ENCODE measurements at regions not wholly inside any gene's neighbourhood (a gene's known extent, or its start where the extent isn't known, plus 50 kb on each side); places are given as distances from the start of the nearest gene placed in this dataset.
A peak's percentile ranks its signal among the peaks of the same experiment; 100 is the strongest.
"Not testable (repeated sequence)": the region's sequence is repeated elsewhere in the genome, so short reads cannot be mapped to it uniquely, and the experiment has no call there.

DNA sequence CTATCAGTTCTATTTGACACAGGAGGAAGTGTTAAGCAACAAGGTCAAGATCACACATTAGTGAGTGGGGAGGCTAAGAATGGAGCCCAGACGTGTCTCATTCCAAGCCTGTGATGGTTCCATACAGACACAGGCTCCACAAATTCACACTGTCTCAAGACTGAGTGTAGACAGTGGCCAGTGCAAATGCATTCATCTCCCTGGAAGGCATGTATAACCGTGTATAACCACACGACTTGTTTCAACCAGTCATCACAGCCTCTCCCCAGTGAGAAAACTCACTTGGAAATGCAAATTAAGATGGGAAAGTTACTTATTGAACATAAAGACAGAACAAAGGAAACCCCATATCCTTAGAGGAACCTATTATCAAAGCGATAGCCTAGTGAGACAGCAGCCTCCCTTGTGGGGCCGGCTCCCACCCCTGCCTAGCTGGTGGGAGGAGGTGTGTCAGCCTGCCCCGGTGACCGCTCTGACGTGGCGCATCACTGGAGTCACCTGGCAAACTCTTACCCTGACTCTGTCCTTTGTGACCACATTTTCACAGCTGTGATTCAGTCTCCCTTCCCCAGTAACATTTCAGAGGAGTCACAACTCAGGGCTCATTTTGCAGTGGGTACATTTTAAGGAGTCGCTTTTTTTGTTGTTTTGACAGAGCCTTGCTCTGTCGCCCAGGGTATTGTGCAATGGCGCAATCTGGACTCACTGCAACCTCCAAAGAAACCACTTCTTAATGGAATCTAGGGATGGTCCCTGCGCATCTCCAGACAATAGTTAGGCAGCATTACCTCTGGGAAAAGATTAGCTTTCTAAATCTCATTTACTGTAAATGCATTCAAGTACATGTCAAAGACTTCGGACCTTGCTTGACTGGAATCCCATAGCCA is 126.6 kb upstream of the PARD3 start:
- TF ChIP-seq, protein P1, sequence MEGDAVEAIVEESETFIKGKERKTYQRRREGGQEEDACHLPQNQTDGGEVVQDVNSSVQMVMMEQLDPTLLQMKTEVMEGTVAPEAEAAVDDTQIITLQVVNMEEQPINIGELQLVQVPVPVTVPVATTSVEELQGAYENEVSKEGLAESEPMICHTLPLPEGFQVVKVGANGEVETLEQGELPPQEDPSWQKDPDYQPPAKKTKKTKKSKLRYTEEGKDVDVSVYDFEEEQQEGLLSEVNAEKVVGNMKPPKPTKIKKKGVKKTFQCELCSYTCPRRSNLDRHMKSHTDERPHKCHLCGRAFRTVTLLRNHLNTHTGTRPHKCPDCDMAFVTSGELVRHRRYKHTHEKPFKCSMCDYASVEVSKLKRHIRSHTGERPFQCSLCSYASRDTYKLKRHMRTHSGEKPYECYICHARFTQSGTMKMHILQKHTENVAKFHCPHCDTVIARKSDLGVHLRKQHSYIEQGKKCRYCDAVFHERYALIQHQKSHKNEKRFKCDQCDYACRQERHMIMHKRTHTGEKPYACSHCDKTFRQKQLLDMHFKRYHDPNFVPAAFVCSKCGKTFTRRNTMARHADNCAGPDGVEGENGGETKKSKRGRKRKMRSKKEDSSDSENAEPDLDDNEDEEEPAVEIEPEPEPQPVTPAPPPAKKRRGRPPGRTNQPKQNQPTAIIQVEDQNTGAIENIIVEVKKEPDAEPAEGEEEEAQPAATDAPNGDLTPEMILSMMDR (IDR thresholded peaks at IDR 0.05): no peak
- no peak for TF ChIP-seq POLR2A (IDR thresholded peaks at IDR 0.05)
- 81 to 89% (median 83%) methylated on average over 14 of the region's 14 CpGs for WGBS, 4 donors
- ATAC-seq (no peak), DNase-seq (no peak)
- Histone ChIP-seq H3K9me3 (no peaks in the 10 kb centered on the region), H3K4me3 (no peak overlapping the region), H3K27ac (no peak overlapping the region), H3K27me3 (no peaks in the 10 kb centered on the region), H3K4me1 (no peaks in the 10 kb centered on the region), H3K36me3 (no peaks in the 10 kb centered on the region)
- intact Hi-C loops (cut with DNase I): loop anchor here in 1 of 10 donors (10.0 kb wide), 1 partner anchor 117 kb away; no protein-coding TSS in a partner anchor

DNA sequence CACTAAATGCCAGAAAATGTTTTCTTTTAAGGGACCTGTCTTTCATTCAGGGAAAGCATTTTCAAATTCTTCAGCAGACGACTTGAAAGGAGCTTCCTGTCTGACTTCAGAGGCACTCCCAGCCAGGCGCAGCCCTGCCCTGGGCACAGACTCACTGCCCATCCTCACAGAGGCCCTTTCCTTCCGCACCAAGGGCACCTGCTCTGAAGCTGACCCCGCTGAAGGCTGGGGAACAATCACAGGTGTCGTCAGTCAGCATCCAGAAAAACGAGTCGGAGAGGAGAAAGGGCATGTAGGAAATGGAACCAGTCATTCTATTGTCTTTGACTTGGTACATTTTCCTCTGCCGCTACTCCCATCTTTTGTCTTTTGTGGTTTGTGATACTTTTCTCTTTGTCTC is 125.3 kb upstream of the PARD3 start:
- TF ChIP-seq, protein P1 (IDR thresholded peaks at IDR 0.05): no peak
- no peak for TF ChIP-seq POLR2A (IDR thresholded peaks at IDR 0.05)
- intact Hi-C loops (cut with DNase I): loop anchor here in 1 of 10 donors (10.0 kb wide), 1 partner anchor 116 kb away; no protein-coding TSS in a partner anchor
- ATAC-seq: no peak

DNA sequence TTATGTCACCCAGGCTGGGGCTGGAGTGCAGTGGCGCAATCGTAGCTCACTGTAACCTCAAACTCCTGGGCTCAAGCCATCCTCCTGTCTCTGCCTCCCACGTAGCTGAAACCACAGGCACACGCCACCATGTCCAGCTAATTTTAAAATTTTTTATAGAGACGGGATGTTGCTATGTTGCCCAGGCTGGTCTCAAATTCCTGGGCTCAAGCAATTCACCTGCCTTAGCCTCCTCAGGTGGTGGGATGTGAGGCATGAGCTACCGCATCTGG is 123.2 kb upstream of the PARD3 start:
- no peak overlapping the region for H3K4me3 ChIP-seq
- peaks cover 0 to 8% (median 1%) of the 10 kb centered on the region in 12 donors for H3K4me1 ChIP-seq
- TF ChIP-seq, protein P1 (IDR thresholded peaks at IDR 0.05): no peak
- no peak for TF ChIP-seq POLR2A (IDR thresholded peaks at IDR 0.05)
- H3K27ac ChIP-seq: no peak overlapping the region
- no peaks in the 10 kb centered on the region for H3K9me3 ChIP-seq
- H3K36me3 ChIP-seq: no peaks in the 10 kb centered on the region
- no peaks in the 10 kb centered on the region for H3K27me3 ChIP-seq
- DNase-seq (no peak), ATAC-seq (no peak)
- intact Hi-C loops (cut with DNase I): loop anchor here in 1 of 10 donors (5.0 to 10.0 kb wide), 2 partner anchors 86 to 214 kb away; no protein-coding TSS in a partner anchor
- 93 to 95% (median 94%) methylated on average over 6 of the region's 6 CpGs for WGBS, 4 donors

More for the DNA sequence above, 125.3 kb upstream of the PARD3 start:
- H3K4me3 ChIP-seq: no peak overlapping the region
- DNase-seq: no peak
- no peak overlapping the region for H3K27ac ChIP-seq
- H3K9me3 ChIP-seq: no peaks in the 10 kb centered on the region
- 69 to 76% (median 69%) methylated on average over 8 of the region's 8 CpGs for WGBS, 4 donors
- H3K36me3 ChIP-seq: no peaks in the 10 kb centered on the region
- H3K4me1 ChIP-seq: no peaks in the 10 kb centered on the region
- no peaks in the 10 kb centered on the region for H3K27me3 ChIP-seq

DNA sequence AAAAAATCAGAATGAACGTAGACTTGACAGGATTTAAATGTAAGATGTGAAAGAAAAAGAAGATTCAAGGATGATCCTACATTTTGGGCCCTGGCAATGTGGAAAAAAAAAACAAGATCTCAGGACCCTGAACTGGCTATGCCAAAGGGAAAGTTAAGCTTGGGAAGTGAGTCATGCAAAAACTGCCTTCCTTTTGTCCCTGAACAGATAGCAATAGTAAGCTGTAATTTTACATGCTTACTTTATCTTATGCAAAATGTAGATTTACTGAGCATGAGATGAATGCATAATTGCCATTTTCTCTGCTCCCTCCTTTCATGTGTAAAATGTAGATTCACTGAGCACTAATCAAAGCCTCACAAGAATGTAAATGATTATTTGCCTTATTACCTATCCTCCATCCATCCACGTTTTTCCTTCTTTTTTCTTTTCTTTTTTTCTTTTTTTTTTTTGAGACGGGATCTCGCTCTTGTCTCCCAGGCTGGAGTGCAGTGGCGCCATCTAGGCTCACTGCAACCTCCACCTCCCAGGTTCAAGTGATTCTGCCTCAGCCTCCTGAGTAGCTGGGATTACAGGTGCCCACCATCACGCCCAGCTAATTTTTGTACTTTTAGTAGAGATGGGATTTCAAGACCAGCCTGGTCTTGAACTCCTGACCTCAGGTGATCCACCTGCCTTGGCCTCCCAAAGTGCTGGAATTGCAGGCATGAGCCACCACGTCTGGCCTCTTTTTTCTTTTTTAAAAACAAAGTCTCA is 122.7 kb upstream of the PARD3 start:
- intact Hi-C loops (cut with DNase I): loop anchor here in 1 of 10 donors (5.0 to 10.0 kb wide), 2 partner anchors 86 to 213 kb away; no protein-coding TSS in a partner anchor

More for the DNA sequence above, 122.7 kb upstream of the PARD3 start:
- H3K4me3 ChIP-seq, H3K27ac ChIP-seq, H3K27me3 ChIP-seq, DNase-seq, H3K9me3 ChIP-seq, ATAC-seq, H3K36me3 ChIP-seq: not testable (repeated sequence)
- peaks cover 0 to 12% (median 2%) of the 10 kb centered on the region in 12 donors for H3K4me1 ChIP-seq
- TF ChIP-seq, protein P1 (IDR thresholded peaks at IDR 0.05): peak in 5 of 12 donors; percentile 17 to 35 (median 31)
- 51 to 66% (median 54%) methylated on average over 7 of the region's 7 CpGs for WGBS, 4 donors
